SK-N-SH (cell line): ENCODE measurements at regions not wholly inside any gene's neighbourhood (a gene's known extent, or its start where the extent isn't known, plus 50 kb on each side); places are given as distances from the start of the nearest gene placed in this dataset.

Source experiments
- CTCF ChIA-PET: fragments of 300-600, 350-600 bp; formaldehyde crosslinking; extraction: SDS; loops from one replicate; lab custom pipeline; 2021; lab: Yijun Ruan, JAX
- POLR2A ChIA-PET: fragments of 350-600 bp; sonication (Branson Sonifier 250); formaldehyde crosslinking; extraction: SDS; loops from one replicate; lab custom pipeline; 2020; ENCODE audit warnings: antibody characterized with exemption, inconsistent platforms; lab: Yijun Ruan, JAX
- DNase-seq: peaks from one replicate; pipeline ENCODE4 v3.0.0; 2012
- H2AFZ ChIP-seq: fragments of 200-600 bp; sonication (generic); 2 replicates; pipeline ENCODE4 v1.8.1; 2016; ENCODE audit warnings: antibody characterized with exemption, mild to moderate bottlenecking, low read depth
- H3F3A ChIP-seq: fragments of 200-600 bp; sonication (generic); replicated peaks from 2 replicates; pipeline ENCODE3; 2016; ENCODE audit warnings: antibody characterized with exemption, mild to moderate bottlenecking; ENCODE audit not compliant: insufficient read depth
- H3K27ac ChIP-seq, 2 experiments: fragments of 200-500 bp in 1 of 2; fragments of 200-600 bp in 1 of 2; sonication (Bioruptor generic) in 1 of 2; sonication (generic), shearing (Covaris generic) in 1 of 2; 2 replicates each; pipeline versions ENCODE4 v1.5.1 to v1.6.1; 2014 to 2016; ENCODE audit warnings: low read depth in 2 of 2, inconsistent platforms in 1 of 2, low read length in 1 of 2, mild to moderate bottlenecking in 1 of 2, mixed read lengths in 1 of 2
- H3K27me3 ChIP-seq: fragments of 200-600 bp; sonication (generic), shearing (Covaris generic); 2 replicates; pipeline ENCODE4 v1.6.1; 2016; ENCODE audit warnings: mixed run types; ENCODE audit not compliant: insufficient read depth
- H3K36me3 ChIP-seq, 2 experiments: fragments of 200-500 bp in 1 of 2; fragments of 200-600 bp in 1 of 2; sonication (Bioruptor generic) in 1 of 2; sonication (generic) in 1 of 2; replicated peaks in 1 of 2; 2 replicates each; pipeline versions ENCODE3 to v1.5.1; 2014 to 2016; ENCODE audit warnings: low read length in 1 of 2, mild to moderate bottlenecking in 1 of 2; ENCODE audit not compliant: insufficient read depth in 2 of 2, control insufficient read depth in 1 of 2
- H3K4me1 ChIP-seq, 2 experiments: fragments of 200-500 bp in 1 of 2; fragments of 200-600 bp in 1 of 2; sonication (Bioruptor generic) in 1 of 2; sonication (generic), shearing (Covaris generic) in 1 of 2; 2 replicates each; pipeline versions ENCODE4 v1.5.1 to v1.6.1; 2014 to 2016; ENCODE audit warnings: low read depth in 1 of 2, low read length in 1 of 2, mixed run types in 1 of 2; ENCODE audit not compliant: insufficient read depth in 2 of 2, control insufficient read depth in 1 of 2
- H3K4me2 ChIP-seq: fragments of 200-600 bp; sonication (generic), shearing (Covaris generic); 2 replicates; pipeline ENCODE4 v1.6.1; 2017; ENCODE audit warnings: mixed run types
- H3K4me3 ChIP-seq, 2 experiments: fragments of 200-500 bp in 1 of 2; fragments of 200-600 bp in 1 of 2; sonication (Bioruptor generic) in 1 of 2; sonication (generic), shearing (Covaris generic) in 1 of 2; 2 replicates each; pipeline versions ENCODE4 v1.5.1 to v1.8.1; 2014 to 2016; ENCODE audit warnings: low read depth in 2 of 2, inconsistent platforms in 1 of 2, low read length in 1 of 2, mild to moderate bottlenecking in 1 of 2, mixed read lengths in 1 of 2, moderate library complexity in 1 of 2
- H3K79me2 ChIP-seq: fragments of 200-600 bp; sonication (generic); 2 replicates; pipeline ENCODE4 v1.8.1; 2017; ENCODE audit warnings: mild to moderate bottlenecking; ENCODE audit not compliant: insufficient read depth
- H3K9ac ChIP-seq: fragments of 200-600 bp; sonication (generic); 2 replicates; pipeline ENCODE4 v1.6.1; 2017; ENCODE audit warnings: mixed run types
- H3K9me2 ChIP-seq: fragments of 200-600 bp; sonication (generic); 2 replicates; pipeline ENCODE4 v1.6.1; 2017; ENCODE audit warnings: mixed run types
- H3K9me3 ChIP-seq: fragments of 200-600 bp; sonication (generic); 2 replicates; pipeline ENCODE4 v1.6.1; 2017; ENCODE audit warnings: mixed run types, mild to moderate bottlenecking, moderate library complexity
- H4K20me1 ChIP-seq: fragments of 200-600 bp; sonication (generic); 2 replicates; pipeline ENCODE4 v1.6.1; 2017; ENCODE audit warnings: mild to moderate bottlenecking, mixed run types; ENCODE audit not compliant: insufficient read depth
- CHD2 ChIP-seq: fragments of 150-350 bp; IDR thresholded peaks from 2 replicates; pipeline ENCODE4 v1.6.1; 2018; ENCODE audit warnings: low read length; ENCODE audit not compliant: partially characterized antibody
- EP300 ChIP-seq, 2 experiments: IDR thresholded peaks; 2 replicates each; pipeline versions ENCODE4 v1.4.0 to v1.6.1; 2012; ENCODE audit warnings: borderline replicate concordance in 1 of 2, low read depth in 1 of 2, low read length in 1 of 2
- EZH2phosphoT487 ChIP-seq: fragments of 200-600 bp; sonication (generic); IDR thresholded peaks from 2 replicates; pipeline ENCODE4 v1.6.1; 2017; ENCODE audit warnings: low read depth, mixed run types, mild to moderate bottlenecking, antibody characterized with exemption, moderate library complexity, borderline replicate concordance
- FOXJ3 ChIP-seq: sonication (generic); formaldehyde crosslinking; IDR thresholded peaks from 2 replicates; pipeline ENCODE4 v1.5.1; 2020; ENCODE audit warnings: mild to moderate bottlenecking, missing genetic modification reagents
- GABPA ChIP-seq: IDR thresholded peaks from 2 replicates; pipeline ENCODE4 v1.4.0; 2012; ENCODE audit warnings: low read depth, mild to moderate bottlenecking
- GATA2 ChIP-seq: sonication (generic); formaldehyde crosslinking; IDR thresholded peaks from 2 replicates; pipeline ENCODE4 v1.5.0; 2020; ENCODE audit warnings: mild to moderate bottlenecking, missing genetic modification reagents
- JUND ChIP-seq: IDR thresholded peaks from 2 replicates; pipeline ENCODE4 v1.4.0; 2012
- MXI1 ChIP-seq: IDR thresholded peaks from 2 replicates; pipeline ENCODE4 v1.6.1; 2012; ENCODE audit warnings: mild to moderate bottlenecking, low read depth, low read length, improper control_type of control experiment
- NFIC ChIP-seq: IDR thresholded peaks from 2 replicates; pipeline ENCODE4 v1.4.0; 2012; ENCODE audit warnings: borderline replicate concordance
- NRF1 ChIP-seq: IDR thresholded peaks from 2 replicates; pipeline ENCODE4 v1.6.1; 2012; ENCODE audit warnings: low read depth, mild to moderate bottlenecking, low read length
- RAD21 ChIP-seq: IDR thresholded peaks from 2 replicates; pipeline ENCODE4 v1.6.1; 2012; ENCODE audit warnings: mild to moderate bottlenecking, low read length
- RCOR1 ChIP-seq: fragments of 150-350 bp; IDR thresholded peaks from 2 replicates; pipeline ENCODE4 v1.6.1; 2017; ENCODE audit warnings: antibody characterized with exemption, low read length
- RFX5 ChIP-seq: IDR thresholded peaks from 2 replicates; pipeline ENCODE4 v1.6.1; 2012; ENCODE audit warnings: mild to moderate bottlenecking, improper control_type of control experiment, low read length
- SIN3A ChIP-seq: IDR thresholded peaks from 2 replicates; pipeline ENCODE4 v1.6.1; 2012; ENCODE audit warnings: low read depth, mild to moderate bottlenecking, low read length, moderate library complexity, borderline replicate concordance
- SMC3 ChIP-seq: IDR thresholded peaks from 2 replicates; pipeline ENCODE4 v1.6.1; 2012; ENCODE audit warnings: low read depth, low read length, improper control_type of control experiment
- TEAD4 ChIP-seq: IDR thresholded peaks from 2 replicates; pipeline ENCODE4 v1.4.0; 2012; ENCODE audit warnings: mild to moderate bottlenecking, borderline replicate concordance; ENCODE audit not compliant: insufficient read depth
- WGBS: methylation state at CpG from one replicate; pipeline ENCODE4 v1.1.6; 2017; ENCODE audit warnings: low lambda C conversion rate; 5-methylcytosine and 5-hydroxymethylcytosine counted together
- TF ChIP-seq, protein P1 (sequence below): IDR thresholded peaks from 2 replicates; pipeline ENCODE4 v1.6.1; 2012; ENCODE audit warnings: mild to moderate bottlenecking, low read depth, low read length, moderate library complexity
- TF ChIP-seq, protein P2 (sequence below): fragments of 200-600 bp; sonication (generic); IDR thresholded peaks from 2 replicates; pipeline ENCODE4 v1.6.1; 2017; ENCODE audit warnings: antibody characterized with exemption, mild to moderate bottlenecking, moderate library complexity
- TF ChIP-seq, protein P3 (sequence below): IDR thresholded peaks from 2 replicates; pipeline ENCODE4 v1.4.0; 2012; ENCODE audit warnings: low read depth
- TF ChIP-seq, protein P4 (sequence below): fragments of 150-350 bp; IDR thresholded peaks from 2 replicates; pipeline ENCODE4 v1.6.1; 2016; ENCODE audit warnings: mild to moderate bottlenecking, low read depth, low read length
- TF ChIP-seq, protein P5 (sequence below): fragments of 150-350 bp; IDR thresholded peaks from 2 replicates; pipeline ENCODE4 v1.6.1; 2017; ENCODE audit warnings: antibody characterized with exemption, low read length, low read depth, borderline replicate concordance

DNA sequence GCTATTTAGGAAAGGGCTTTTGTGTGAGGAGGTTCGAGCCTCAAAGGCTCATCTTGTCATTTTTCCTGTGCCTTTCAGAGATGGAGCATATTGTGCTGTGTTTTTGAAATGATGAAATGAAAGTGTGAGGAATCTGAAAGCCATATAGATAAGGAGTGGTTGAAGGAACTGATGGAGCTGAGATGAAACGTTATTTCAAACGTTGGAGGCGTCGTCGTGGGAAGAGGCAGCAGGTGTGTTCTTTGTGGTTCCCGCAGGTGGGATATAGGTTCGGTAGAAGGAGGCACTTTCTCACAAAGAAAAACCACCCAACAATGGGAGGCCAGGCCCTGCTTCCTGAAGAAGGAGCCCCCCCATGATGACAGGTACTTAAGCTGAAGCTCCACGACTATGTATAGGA, 83.2 kb upstream of the SNAP25 start:
- TF ChIP-seq, protein P1, sequence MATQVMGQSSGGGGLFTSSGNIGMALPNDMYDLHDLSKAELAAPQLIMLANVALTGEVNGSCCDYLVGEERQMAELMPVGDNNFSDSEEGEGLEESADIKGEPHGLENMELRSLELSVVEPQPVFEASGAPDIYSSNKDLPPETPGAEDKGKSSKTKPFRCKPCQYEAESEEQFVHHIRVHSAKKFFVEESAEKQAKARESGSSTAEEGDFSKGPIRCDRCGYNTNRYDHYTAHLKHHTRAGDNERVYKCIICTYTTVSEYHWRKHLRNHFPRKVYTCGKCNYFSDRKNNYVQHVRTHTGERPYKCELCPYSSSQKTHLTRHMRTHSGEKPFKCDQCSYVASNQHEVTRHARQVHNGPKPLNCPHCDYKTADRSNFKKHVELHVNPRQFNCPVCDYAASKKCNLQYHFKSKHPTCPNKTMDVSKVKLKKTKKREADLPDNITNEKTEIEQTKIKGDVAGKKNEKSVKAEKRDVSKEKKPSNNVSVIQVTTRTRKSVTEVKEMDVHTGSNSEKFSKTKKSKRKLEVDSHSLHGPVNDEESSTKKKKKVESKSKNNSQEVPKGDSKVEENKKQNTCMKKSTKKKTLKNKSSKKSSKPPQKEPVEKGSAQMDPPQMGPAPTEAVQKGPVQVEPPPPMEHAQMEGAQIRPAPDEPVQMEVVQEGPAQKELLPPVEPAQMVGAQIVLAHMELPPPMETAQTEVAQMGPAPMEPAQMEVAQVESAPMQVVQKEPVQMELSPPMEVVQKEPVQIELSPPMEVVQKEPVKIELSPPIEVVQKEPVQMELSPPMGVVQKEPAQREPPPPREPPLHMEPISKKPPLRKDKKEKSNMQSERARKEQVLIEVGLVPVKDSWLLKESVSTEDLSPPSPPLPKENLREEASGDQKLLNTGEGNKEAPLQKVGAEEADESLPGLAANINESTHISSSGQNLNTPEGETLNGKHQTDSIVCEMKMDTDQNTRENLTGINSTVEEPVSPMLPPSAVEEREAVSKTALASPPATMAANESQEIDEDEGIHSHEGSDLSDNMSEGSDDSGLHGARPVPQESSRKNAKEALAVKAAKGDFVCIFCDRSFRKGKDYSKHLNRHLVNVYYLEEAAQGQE: no peak
- TF ChIP-seq EZH2phosphoT487 (no peak), MXI1 (no peak), NFIC (no peak), RAD21 (no peak), FOXJ3 (CRISPR knock-in tag) (no peak), RFX5 (no peak), GABPA (no peak), JUND (no peak), RCOR1 (no peak)
- no peaks in the 10 kb centered on the region for H3F3A ChIP-seq
- H3K9ac ChIP-seq: no peak overlapping the region
- no peaks in the 10 kb centered on the region for H3K36me3 ChIP-seq
- no peak for DNase-seq
- H3K27me3 ChIP-seq: no peaks in the 10 kb centered on the region
- no peak overlapping the region for H3K27ac ChIP-seq
- ChIA-PET POLR2A (no interaction called here), CTCF (interaction anchor here (1.3 kb wide), 1 partner anchor 45 kb away, joined by 3 read pairs; no protein-coding TSS in a partner anchor)
- H3K4me3 ChIP-seq: no peak overlapping the region
- H2AFZ ChIP-seq: no peak overlapping the region
- H3K9me3 ChIP-seq: no peaks in the 10 kb centered on the region
- H3K4me2 ChIP-seq: no peak overlapping the region
- H3K9me2 ChIP-seq: no peaks in the 10 kb centered on the region
- H4K20me1 ChIP-seq: no peaks in the 10 kb centered on the region
- 79% methylated on average over 9 of the region's 9 CpGs for WGBS
- no peaks in the 10 kb centered on the region for H3K79me2 ChIP-seq
- H3K4me1 ChIP-seq: peaks cover 4 to 36% of the 10 kb centered on the region in 2 experiments; a peak in 2 of 4 replicates

DNA sequence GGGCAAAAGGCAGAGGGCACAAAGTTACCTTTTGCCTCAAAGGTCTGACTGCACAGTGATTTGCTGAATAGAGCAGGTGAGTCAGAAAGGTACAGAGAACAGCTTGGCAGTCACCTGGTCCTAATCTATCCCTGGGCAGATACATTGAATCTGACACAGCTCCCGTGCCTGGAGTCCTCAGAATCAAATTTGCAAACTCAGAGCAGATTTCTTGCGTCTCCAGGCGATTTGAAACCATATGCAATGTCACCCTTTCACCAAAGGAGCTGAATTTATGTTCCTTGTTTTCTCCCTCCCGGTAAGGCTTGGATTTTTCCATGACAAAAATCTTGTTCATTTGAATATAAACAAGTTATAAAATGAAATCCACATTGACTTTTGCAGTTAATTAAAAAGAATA, 81.6 kb upstream of the SNAP25 start:
- no peak overlapping the region for H2AFZ ChIP-seq
- ChIA-PET CTCF (interaction anchor here (0.8 to 1.3 kb wide), 3 partner anchors 9 to 47 kb away, joined by 3 to 4 read pairs (median 3); no protein-coding TSS in a partner anchor), POLR2A (no interaction called here)
- no peak overlapping the region for H3K9ac ChIP-seq
- no peaks in the 10 kb centered on the region for H3K36me3 ChIP-seq
- H3K27ac ChIP-seq: peak overlapping the region in 1 of 2 experiments; percentile 60; a peak in 2 of 4 replicates
- H3K27me3 ChIP-seq: no peaks in the 10 kb centered on the region
- H3F3A ChIP-seq: no peaks in the 10 kb centered on the region
- no peaks in the 10 kb centered on the region for H3K9me2 ChIP-seq
- DNase-seq: no peak
- H4K20me1 ChIP-seq: no peaks in the 10 kb centered on the region
- no peaks in the 10 kb centered on the region for H3K79me2 ChIP-seq
- no peak overlapping the region for H3K4me3 ChIP-seq
- peaks cover 0 to 24% of the 10 kb centered on the region in 2 experiments; a peak in 2 of 4 replicates for H3K4me1 ChIP-seq
- TF ChIP-seq SMC3 (no peak), TEAD4 (no peak), RAD21 (no peak), CHD2 (peak; percentile 24), FOXJ3 (CRISPR knock-in tag) (no peak), NRF1 (no peak), GATA2 (CRISPR knock-in tag) (no peak), SIN3A (no peak), RCOR1 (peak; percentile 32; the same call in 1 of the 2 replicates), GABPA (no peak), EP300 (IDR thresholded peaks at IDR 0.05; ENCODE audit: borderline replicate concordance in 1 of 2, low read depth in 1 of 2, low read length in 1 of 2) (peak in 1 of 2 experiments; percentile 75; a peak in 1 of 4 replicates)
- TF ChIP-seq, protein P2, sequence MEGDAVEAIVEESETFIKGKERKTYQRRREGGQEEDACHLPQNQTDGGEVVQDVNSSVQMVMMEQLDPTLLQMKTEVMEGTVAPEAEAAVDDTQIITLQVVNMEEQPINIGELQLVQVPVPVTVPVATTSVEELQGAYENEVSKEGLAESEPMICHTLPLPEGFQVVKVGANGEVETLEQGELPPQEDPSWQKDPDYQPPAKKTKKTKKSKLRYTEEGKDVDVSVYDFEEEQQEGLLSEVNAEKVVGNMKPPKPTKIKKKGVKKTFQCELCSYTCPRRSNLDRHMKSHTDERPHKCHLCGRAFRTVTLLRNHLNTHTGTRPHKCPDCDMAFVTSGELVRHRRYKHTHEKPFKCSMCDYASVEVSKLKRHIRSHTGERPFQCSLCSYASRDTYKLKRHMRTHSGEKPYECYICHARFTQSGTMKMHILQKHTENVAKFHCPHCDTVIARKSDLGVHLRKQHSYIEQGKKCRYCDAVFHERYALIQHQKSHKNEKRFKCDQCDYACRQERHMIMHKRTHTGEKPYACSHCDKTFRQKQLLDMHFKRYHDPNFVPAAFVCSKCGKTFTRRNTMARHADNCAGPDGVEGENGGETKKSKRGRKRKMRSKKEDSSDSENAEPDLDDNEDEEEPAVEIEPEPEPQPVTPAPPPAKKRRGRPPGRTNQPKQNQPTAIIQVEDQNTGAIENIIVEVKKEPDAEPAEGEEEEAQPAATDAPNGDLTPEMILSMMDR: no peak
- TF ChIP-seq, protein P3, sequence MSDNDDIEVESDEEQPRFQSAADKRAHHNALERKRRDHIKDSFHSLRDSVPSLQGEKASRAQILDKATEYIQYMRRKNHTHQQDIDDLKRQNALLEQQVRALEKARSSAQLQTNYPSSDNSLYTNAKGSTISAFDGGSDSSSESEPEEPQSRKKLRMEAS: no peak
- TF ChIP-seq, protein P4, sequence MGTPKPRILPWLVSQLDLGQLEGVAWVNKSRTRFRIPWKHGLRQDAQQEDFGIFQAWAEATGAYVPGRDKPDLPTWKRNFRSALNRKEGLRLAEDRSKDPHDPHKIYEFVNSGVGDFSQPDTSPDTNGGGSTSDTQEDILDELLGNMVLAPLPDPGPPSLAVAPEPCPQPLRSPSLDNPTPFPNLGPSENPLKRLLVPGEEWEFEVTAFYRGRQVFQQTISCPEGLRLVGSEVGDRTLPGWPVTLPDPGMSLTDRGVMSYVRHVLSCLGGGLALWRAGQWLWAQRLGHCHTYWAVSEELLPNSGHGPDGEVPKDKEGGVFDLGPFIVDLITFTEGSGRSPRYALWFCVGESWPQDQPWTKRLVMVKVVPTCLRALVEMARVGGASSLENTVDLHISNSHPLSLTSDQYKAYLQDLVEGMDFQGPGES: no peak
- TF ChIP-seq, protein P5, sequence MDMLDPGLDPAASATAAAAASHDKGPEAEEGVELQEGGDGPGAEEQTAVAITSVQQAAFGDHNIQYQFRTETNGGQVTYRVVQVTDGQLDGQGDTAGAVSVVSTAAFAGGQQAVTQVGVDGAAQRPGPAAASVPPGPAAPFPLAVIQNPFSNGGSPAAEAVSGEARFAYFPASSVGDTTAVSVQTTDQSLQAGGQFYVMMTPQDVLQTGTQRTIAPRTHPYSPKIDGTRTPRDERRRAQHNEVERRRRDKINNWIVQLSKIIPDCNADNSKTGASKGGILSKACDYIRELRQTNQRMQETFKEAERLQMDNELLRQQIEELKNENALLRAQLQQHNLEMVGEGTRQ: no peak
- H3K9me3 ChIP-seq: no peaks in the 10 kb centered on the region
- 55% methylated on average over 4 of the region's 4 CpGs for WGBS
- H3K4me2 ChIP-seq: no peak overlapping the region
